ENCODE measurements at regions not wholly inside any gene's neighbourhood (a gene's known extent, or its start where the extent isn't known, plus 50 kb on each side); places are given as distances from the start of the nearest gene placed in this dataset.
A peak's percentile ranks its signal among the peaks of the same experiment; 100 is the strongest.

DNA sequence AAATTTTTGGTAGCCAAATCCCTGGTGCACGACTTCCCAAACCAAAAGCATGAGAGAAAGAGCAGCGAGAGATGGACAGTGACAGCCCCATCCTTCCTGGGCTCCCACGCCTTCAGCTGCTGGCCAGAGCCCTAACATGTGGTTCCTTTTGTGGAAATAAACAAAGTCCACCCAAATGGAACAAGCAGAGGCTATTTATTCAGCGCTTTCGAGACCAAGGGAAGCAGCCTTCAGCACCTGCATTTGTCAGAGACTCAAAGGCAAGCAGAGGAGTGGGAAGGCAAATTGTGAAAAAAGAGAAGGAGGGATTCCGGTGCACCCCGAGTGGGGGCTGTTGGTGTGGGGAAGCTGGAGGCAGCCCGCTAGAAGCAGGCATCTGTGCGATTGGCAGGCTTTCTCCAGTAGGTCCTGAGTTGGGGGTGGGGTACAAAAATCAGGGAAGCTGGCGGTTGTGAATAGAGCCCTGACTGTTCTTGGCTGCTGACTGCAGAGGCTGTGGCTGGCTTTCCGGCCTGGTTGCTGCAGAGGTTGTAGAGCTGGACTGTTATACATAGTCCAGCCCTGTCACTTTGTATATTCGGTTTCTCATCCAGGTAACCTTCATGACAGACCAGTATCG is 427.2 kb downstream of the OCA2 start:
- 72 to 75% methylated on average over 13 of the region's 13 CpGs for WGBS, 2 donors
- no peak for DNase-seq (ENCODE audit: low spot score in 2 of 2)
- intact Hi-C loops (cut with DNase I; ENCODE audit: low total_unique reads), result no loop called here
- TF ChIP-seq, protein P1, sequence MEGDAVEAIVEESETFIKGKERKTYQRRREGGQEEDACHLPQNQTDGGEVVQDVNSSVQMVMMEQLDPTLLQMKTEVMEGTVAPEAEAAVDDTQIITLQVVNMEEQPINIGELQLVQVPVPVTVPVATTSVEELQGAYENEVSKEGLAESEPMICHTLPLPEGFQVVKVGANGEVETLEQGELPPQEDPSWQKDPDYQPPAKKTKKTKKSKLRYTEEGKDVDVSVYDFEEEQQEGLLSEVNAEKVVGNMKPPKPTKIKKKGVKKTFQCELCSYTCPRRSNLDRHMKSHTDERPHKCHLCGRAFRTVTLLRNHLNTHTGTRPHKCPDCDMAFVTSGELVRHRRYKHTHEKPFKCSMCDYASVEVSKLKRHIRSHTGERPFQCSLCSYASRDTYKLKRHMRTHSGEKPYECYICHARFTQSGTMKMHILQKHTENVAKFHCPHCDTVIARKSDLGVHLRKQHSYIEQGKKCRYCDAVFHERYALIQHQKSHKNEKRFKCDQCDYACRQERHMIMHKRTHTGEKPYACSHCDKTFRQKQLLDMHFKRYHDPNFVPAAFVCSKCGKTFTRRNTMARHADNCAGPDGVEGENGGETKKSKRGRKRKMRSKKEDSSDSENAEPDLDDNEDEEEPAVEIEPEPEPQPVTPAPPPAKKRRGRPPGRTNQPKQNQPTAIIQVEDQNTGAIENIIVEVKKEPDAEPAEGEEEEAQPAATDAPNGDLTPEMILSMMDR (IDR thresholded peaks at IDR 0.05), result no peak
- TF ChIP-seq POLR2A (IDR thresholded peaks at IDR 0.05), result no peak
- H3K4me3 ChIP-seq (ENCODE audit: low read depth, poor library complexity, severe bottlenecking), result no peak overlapping the region

DNA sequence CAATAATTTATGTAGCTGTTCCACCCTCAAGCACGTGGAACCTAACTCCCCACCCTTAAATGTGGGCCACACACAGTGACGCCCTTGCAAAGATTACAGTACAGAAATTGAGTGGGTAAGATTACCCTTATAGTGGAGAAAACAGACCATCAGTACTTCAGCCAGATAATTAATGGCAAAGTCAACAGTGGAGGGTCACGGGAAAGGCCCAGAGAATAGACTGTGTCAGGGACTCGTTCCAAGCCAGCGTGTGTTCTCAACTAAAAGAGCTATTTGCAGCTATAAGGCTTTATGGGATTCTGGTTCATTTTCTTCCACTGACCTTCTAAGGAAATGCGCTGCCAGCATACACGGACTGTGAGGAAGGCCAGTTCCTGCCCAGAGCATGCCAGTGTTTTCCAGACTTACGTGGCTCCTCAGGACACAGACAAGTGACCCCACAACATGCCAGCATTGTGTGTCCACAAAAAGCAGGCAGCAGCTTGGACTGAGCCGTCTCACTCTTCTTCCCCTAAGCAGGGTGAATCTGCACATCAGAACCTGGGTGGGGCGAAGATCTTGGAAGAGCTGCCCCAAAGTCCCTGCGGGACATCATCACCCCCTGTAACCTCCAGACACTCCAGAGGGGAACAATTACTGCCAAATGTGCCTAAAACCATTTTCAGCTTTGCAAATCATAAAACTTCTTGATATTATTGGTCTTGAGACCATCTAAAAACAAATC is 428.5 kb downstream of the OCA2 start:
- 55 to 57% methylated on average over 11 of the region's 11 CpGs for WGBS, 2 donors
- peak in 1 of 2 donors; percentile 36 for DNase-seq (ENCODE audit: low spot score in 2 of 2)

DNA sequence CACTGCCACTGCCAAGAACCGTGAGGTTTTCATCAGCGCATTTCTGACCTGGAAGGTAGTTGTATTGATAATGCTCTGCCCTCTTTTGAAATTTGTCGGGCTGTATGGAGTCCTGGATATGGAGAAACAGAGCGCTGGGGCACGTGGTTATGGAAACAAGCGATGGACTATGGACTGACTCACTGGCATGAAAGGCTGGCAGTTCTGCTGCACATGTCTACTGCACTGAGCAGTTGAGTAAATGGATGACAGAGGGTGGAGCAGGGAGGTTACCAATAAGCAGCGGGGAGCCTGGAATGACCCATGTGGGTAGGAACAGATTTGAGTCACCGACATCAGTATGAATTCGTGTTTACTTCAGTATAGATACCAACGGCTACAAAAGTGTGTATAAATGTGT is 429.5 kb downstream of the OCA2 start:
- H3K4me3 ChIP-seq (ENCODE audit: low read depth, poor library complexity, severe bottlenecking), result no peak overlapping the region
- no peak for TF ChIP-seq POLR2A (IDR thresholded peaks at IDR 0.05)
- TF ChIP-seq, protein P1 (IDR thresholded peaks at IDR 0.05), result no peak
- no peak for DNase-seq (ENCODE audit: low spot score in 2 of 2)
- 91 to 94% methylated on average over 10 of the region's 10 CpGs for WGBS, 2 donors
- intact Hi-C loops (cut with DNase I; ENCODE audit: low total_unique reads), result no loop called here

More for the DNA sequence above, 428.5 kb downstream of the OCA2 start:
- no peak for TF ChIP-seq POLR2A (IDR thresholded peaks at IDR 0.05)
- TF ChIP-seq, protein P1 (IDR thresholded peaks at IDR 0.05), result no peak
- intact Hi-C loops (cut with DNase I; ENCODE audit: low total_unique reads), result no loop called here
- H3K4me3 ChIP-seq (ENCODE audit: low read depth, poor library complexity, severe bottlenecking), result no peak overlapping the region

DNA sequence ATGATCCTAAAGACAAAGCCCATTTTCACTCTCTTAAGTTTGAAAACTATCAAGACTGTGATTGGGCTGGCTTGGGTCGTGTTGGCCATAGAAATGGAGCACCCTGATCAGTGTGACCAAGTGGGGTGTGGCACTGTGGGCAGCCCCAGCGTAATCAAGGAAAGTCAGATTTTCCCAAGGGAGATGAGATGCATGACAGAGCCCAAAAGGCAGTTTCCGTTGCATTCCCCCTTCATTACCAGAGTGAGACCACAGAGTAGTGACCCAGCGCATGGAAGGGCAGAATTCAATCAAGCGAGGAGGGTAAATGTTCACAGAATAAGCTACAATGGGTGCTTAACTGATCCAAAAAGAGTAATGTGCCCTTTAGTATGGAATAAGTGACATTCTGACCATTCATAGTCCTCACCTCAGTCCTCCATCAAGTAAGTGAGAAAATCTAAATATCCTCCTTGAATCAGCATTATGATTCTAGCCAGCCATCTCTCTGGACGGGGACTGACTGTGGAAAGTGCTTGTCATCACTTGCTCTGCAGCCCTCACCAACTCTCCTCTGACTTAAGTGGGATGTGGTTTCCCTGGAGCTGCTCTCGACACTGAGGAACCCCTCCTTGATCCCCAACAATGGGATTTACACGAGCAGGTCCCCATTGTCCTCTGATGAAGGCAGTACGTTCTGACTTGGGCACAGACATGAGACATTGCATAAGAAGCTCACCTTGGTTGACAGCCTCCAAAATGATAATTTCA is 430.5 kb downstream of the OCA2 start:
- TF ChIP-seq, protein P1 (IDR thresholded peaks at IDR 0.05), result no peak
- no peak for TF ChIP-seq POLR2A (IDR thresholded peaks at IDR 0.05)
- 83 to 91% methylated on average over 9 of the region's 9 CpGs for WGBS, 2 donors
- H3K4me3 ChIP-seq (ENCODE audit: low read depth, poor library complexity, severe bottlenecking), result no peak overlapping the region
- intact Hi-C loops (cut with DNase I; ENCODE audit: low total_unique reads), result no loop called here
- DNase-seq (ENCODE audit: low spot score in 2 of 2), result no peak

DNA sequence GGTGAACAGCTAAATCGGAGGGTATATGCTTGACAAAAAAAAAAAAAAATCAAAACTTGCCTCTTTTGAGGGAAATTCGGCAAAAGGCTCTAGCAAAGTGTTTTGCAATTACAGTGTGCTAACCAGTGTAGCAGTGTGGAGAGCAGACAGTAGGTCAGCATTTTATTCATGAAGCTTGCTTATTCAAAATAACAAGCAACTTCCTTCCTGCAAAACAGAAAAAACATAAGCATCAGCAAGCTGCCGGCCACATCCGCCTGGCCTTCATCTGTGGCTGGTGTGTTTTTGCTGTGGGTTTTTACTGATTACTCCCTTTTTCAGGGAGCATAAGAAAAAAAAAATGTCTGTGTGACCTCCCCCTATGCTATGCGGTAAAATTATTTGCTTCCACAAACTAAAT is 434.1 kb downstream of the OCA2 start:
- intact Hi-C loops (cut with DNase I; ENCODE audit: low total_unique reads), result no loop called here
- 67 to 69% methylated on average over 5 of the region's 5 CpGs for WGBS, 2 donors
- no peak overlapping the region for H3K4me3 ChIP-seq (ENCODE audit: low read depth, poor library complexity, severe bottlenecking)
- TF ChIP-seq, protein P1 (IDR thresholded peaks at IDR 0.05), result no peak
- no peak for TF ChIP-seq POLR2A (IDR thresholded peaks at IDR 0.05)
- no peak for DNase-seq (ENCODE audit: low spot score in 2 of 2)
